WTC11 (cell line): ENCODE measurements at regions not wholly inside any gene's neighbourhood (a gene's known extent, or its start where the extent isn't known, plus 50 kb on each side); places are given as distances from the start of the nearest gene placed in this dataset.

Experiments
- ATAC-seq: fragments of 200-7000 bp; cut with Tn5 transposase; 2 replicates; pipeline ENCODE4 v1.10.0; 2021; ENCODE audit warnings: mild to moderate bottlenecking, moderate library complexity
- CTCF ChIA-PET: fragments of 300-600 bp; sonication (Branson Sonifier 250); formaldehyde crosslinking; loops from one replicate; lab custom pipeline; 2021; ENCODE audit warnings: antibody characterized with exemption; lab: Charles Lee
- POLR2A ChIA-PET: fragments of 350-600 bp; sonication (Branson Sonifier 250); formaldehyde crosslinking; loops from one replicate; lab custom pipeline; 2021; ENCODE audit warnings: antibody characterized with exemption; lab: Charles Lee
- DNase-seq: peaks from one replicate; pipeline ENCODE4 v3.0.0; 2021; ENCODE audit warnings: low spot score
- H3K27ac Mint-ChIP-seq: 2 replicates; pipeline ENCODE4 v1.8.0; 2021; ENCODE audit warnings: mixed read lengths
- H3K27me3 Mint-ChIP-seq: 2 replicates; pipeline ENCODE4 v1.8.0; 2021; ENCODE audit warnings: low read depth, mild to moderate bottlenecking, moderate library complexity, mixed read lengths
- H3K36me3 Mint-ChIP-seq: 2 replicates; pipeline ENCODE4 v1.8.0; 2021; ENCODE audit warnings: mixed read lengths
- H3K4me1 Mint-ChIP-seq: 2 replicates; pipeline ENCODE4 v1.8.0; 2022; ENCODE audit warnings: mixed read lengths
- H3K4me3 Mint-ChIP-seq: 2 replicates; pipeline ENCODE4 v1.8.0; 2021; ENCODE audit warnings: mild to moderate bottlenecking, moderate library complexity, mixed read lengths
- H3K9me3 Mint-ChIP-seq: 2 replicates; pipeline ENCODE4 v1.8.0; 2021; ENCODE audit warnings: mixed read lengths
- CBFB ChIP-seq: sonication (generic); formaldehyde crosslinking; IDR thresholded peaks from 2 replicates; pipeline ENCODE4 v1.8.1; 2022; ENCODE audit warnings: mild to moderate bottlenecking, low read depth, missing genetic modification reagents
- CREB1 ChIP-seq: sonication (generic); formaldehyde crosslinking; IDR thresholded peaks from 2 replicates; pipeline ENCODE4 v1.8.0; 2023; ENCODE audit warnings: mild to moderate bottlenecking, missing genetic modification reagents
- CREM ChIP-seq: sonication (generic); formaldehyde crosslinking; IDR thresholded peaks from 2 replicates; pipeline ENCODE4 v1.8.1; 2022; ENCODE audit warnings: mild to moderate bottlenecking, missing genetic modification reagents, moderate library complexity
- FOXK1 ChIP-seq: sonication (generic); formaldehyde crosslinking; IDR thresholded peaks from 2 replicates; pipeline ENCODE4 v1.8.0; 2022; ENCODE audit warnings: mild to moderate bottlenecking, moderate library complexity, missing genetic modification reagents
- FOXP1 ChIP-seq: sonication (generic); formaldehyde crosslinking; IDR thresholded peaks from 2 replicates; pipeline ENCODE4 v1.8.0; 2022; ENCODE audit warnings: missing genetic modification reagents, mild to moderate bottlenecking, moderate library complexity, borderline replicate concordance
- JAZF1 ChIP-seq: fragments of 250-450 bp; sonication (Bioruptor Pico); IDR thresholded peaks from 2 replicates; pipeline ENCODE4 v1.9.0; 2021; ENCODE audit warnings: moderate library complexity, mild to moderate bottlenecking, inconsistent platforms
- NFE2L1 ChIP-seq: sonication (generic); formaldehyde crosslinking; IDR thresholded peaks from 2 replicates; pipeline ENCODE4 v1.8.1; 2023; ENCODE audit warnings: missing genetic modification reagents
- PRRX2 ChIP-seq: fragments of 250-450 bp; sonication (Bioruptor Pico); IDR thresholded peaks from 2 replicates; pipeline ENCODE4 v1.8.0; 2021; ENCODE audit warnings: mild to moderate bottlenecking
- RELA ChIP-seq: sonication (generic); formaldehyde crosslinking; IDR thresholded peaks from 2 replicates; pipeline ENCODE4 v1.8.1; 2022; ENCODE audit warnings: missing genetic modification reagents, mild to moderate bottlenecking, borderline replicate concordance
- SMAD3 ChIP-seq: sonication (generic); formaldehyde crosslinking; IDR thresholded peaks from 2 replicates; pipeline ENCODE4 v1.8.0; 2022; ENCODE audit warnings: missing genetic modification reagents, mild to moderate bottlenecking, borderline replicate concordance
- SOX15 ChIP-seq: fragments of 250-450 bp; sonication (Bioruptor Pico); IDR thresholded peaks from 2 replicates; pipeline ENCODE4 v1.9.0; 2021; ENCODE audit warnings: mild to moderate bottlenecking
- TCF7 ChIP-seq: sonication (generic); formaldehyde crosslinking; IDR thresholded peaks from 2 replicates; pipeline ENCODE4 v1.8.0; 2022; ENCODE audit warnings: mild to moderate bottlenecking, low read depth, missing genetic modification reagents, moderate library complexity
- TP53 ChIP-seq: sonication (generic); formaldehyde crosslinking; IDR thresholded peaks from 2 replicates; pipeline ENCODE4 v1.8.1; 2023; ENCODE audit warnings: mild to moderate bottlenecking, missing genetic modification reagents
- ZNF121 ChIP-seq: sonication (generic); formaldehyde crosslinking; IDR thresholded peaks from 2 replicates; pipeline ENCODE4 v1.8.0; 2023; ENCODE audit warnings: missing genetic modification reagents
- ZNF396 ChIP-seq: fragments of 250-450 bp; sonication (Bioruptor Pico); IDR thresholded peaks from 2 replicates; pipeline ENCODE4 v1.8.0; 2021; ENCODE audit warnings: mild to moderate bottlenecking, moderate library complexity, borderline replicate concordance
- ZNF416 ChIP-seq: fragments of 250-450 bp; sonication (Bioruptor Pico); IDR thresholded peaks from 2 replicates; pipeline ENCODE4 v1.9.0; 2021; ENCODE audit warnings: mild to moderate bottlenecking, inconsistent platforms
- ZNF423 ChIP-seq: fragments of 250-450 bp; sonication (Bioruptor Pico); IDR thresholded peaks from 2 replicates; pipeline ENCODE4 v2.1.2; 2022; ENCODE audit warnings: mild to moderate bottlenecking, moderate library complexity
- TF ChIP-seq, protein P1 (sequence below): sonication (generic); formaldehyde crosslinking; IDR thresholded peaks from 2 replicates; pipeline ENCODE4 v1.8.1; 2022; ENCODE audit warnings: mild to moderate bottlenecking, moderate library complexity, missing genetic modification reagents
- TF ChIP-seq, protein P2 (sequence below): sonication (generic); formaldehyde crosslinking; IDR thresholded peaks from 2 replicates; pipeline ENCODE4 v1.8.0; 2023; ENCODE audit warnings: missing genetic modification reagents
- TF ChIP-seq, protein P3 (sequence below): sonication (generic); formaldehyde crosslinking; IDR thresholded peaks from 2 replicates; pipeline ENCODE4 v1.8.0; 2022; ENCODE audit warnings: mild to moderate bottlenecking, missing genetic modification reagents
- TF ChIP-seq, protein P4 (sequence below): fragments of 250-450 bp; sonication (Bioruptor Pico); IDR thresholded peaks from 2 replicates; pipeline ENCODE4 v1.9.0; 2021; ENCODE audit warnings: mild to moderate bottlenecking
- TF ChIP-seq, protein P5 (sequence below): sonication (generic); formaldehyde crosslinking; IDR thresholded peaks from 2 replicates; pipeline ENCODE4 v1.8.1; 2023; ENCODE audit warnings: mild to moderate bottlenecking, missing genetic modification reagents
- TF ChIP-seq, protein P6 (sequence below): fragments of 250-450 bp; sonication (Bioruptor Pico); IDR thresholded peaks from 2 replicates; pipeline ENCODE4 v1.9.0; 2021; ENCODE audit warnings: moderate library complexity, mild to moderate bottlenecking, inconsistent platforms, borderline replicate concordance
- TF ChIP-seq, protein P7 (sequence below): sonication (generic); formaldehyde crosslinking; IDR thresholded peaks from 2 replicates; pipeline ENCODE4 v1.8.1; 2023; ENCODE audit warnings: mild to moderate bottlenecking, missing genetic modification reagents, moderate library complexity

DNA sequence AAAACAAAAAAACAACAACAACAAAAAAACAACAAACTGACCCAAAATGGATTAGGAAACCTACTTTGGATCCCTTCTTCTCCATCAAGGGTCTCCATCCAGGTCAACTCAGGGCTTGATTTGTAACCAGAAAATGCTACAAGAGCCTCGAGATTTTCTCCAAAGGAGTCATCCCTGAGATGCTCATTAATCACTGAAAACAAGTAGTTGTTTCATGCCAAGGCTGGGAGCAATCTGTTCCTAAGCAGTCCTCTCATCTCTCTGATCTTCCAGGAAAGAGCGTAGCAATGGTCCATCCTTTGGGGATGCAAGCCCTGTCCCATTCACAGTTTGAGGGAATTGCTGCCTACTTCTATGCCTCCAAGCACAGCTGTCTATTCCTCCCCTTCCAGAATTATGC lies 203.0 kb upstream of the MAP3K1 start:
- peaks cover 18% of the 10 kb centered on the region for H3K36me3 Mint-ChIP-seq
- TF ChIP-seq, protein P1, sequence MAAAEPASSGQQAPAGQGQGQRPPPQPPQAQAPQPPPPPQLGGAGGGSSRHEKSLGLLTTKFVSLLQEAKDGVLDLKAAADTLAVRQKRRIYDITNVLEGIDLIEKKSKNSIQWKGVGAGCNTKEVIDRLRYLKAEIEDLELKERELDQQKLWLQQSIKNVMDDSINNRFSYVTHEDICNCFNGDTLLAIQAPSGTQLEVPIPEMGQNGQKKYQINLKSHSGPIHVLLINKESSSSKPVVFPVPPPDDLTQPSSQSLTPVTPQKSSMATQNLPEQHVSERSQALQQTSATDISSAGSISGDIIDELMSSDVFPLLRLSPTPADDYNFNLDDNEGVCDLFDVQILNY, result no peak
- TF ChIP-seq NFE2L1 (no peak), PRRX2 (CRISPR knock-in tag) (no peak), CREM (CRISPR knock-in tag) (no peak), TCF7 (CRISPR knock-in tag) (no peak), TP53 (no peak), FOXP1 (no peak), SMAD3 (CRISPR knock-in tag) (no peak), ZNF121 (CRISPR knock-in tag) (no peak), ZNF416 (no peak), FOXK1 (CRISPR knock-in tag) (no peak), ZNF423 (CRISPR knock-in tag) (no peak), RELA (CRISPR knock-in tag) (no peak)
- TF ChIP-seq, protein P2, sequence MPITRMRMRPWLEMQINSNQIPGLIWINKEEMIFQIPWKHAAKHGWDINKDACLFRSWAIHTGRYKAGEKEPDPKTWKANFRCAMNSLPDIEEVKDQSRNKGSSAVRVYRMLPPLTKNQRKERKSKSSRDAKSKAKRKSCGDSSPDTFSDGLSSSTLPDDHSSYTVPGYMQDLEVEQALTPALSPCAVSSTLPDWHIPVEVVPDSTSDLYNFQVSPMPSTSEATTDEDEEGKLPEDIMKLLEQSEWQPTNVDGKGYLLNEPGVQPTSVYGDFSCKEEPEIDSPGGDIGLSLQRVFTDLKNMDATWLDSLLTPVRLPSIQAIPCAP (CRISPR knock-in tag), result no peak
- TF ChIP-seq, protein P3, sequence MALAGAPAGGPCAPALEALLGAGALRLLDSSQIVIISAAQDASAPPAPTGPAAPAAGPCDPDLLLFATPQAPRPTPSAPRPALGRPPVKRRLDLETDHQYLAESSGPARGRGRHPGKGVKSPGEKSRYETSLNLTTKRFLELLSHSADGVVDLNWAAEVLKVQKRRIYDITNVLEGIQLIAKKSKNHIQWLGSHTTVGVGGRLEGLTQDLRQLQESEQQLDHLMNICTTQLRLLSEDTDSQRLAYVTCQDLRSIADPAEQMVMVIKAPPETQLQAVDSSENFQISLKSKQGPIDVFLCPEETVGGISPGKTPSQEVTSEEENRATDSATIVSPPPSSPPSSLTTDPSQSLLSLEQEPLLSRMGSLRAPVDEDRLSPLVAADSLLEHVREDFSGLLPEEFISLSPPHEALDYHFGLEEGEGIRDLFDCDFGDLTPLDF (CRISPR knock-in tag), result no peak
- TF ChIP-seq, protein P4, sequence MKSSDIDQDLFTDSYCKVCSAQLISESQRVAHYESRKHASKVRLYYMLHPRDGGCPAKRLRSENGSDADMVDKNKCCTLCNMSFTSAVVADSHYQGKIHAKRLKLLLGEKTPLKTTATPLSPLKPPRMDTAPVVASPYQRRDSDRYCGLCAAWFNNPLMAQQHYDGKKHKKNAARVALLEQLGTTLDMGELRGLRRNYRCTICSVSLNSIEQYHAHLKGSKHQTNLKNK, result no peak
- TF ChIP-seq, protein P5, sequence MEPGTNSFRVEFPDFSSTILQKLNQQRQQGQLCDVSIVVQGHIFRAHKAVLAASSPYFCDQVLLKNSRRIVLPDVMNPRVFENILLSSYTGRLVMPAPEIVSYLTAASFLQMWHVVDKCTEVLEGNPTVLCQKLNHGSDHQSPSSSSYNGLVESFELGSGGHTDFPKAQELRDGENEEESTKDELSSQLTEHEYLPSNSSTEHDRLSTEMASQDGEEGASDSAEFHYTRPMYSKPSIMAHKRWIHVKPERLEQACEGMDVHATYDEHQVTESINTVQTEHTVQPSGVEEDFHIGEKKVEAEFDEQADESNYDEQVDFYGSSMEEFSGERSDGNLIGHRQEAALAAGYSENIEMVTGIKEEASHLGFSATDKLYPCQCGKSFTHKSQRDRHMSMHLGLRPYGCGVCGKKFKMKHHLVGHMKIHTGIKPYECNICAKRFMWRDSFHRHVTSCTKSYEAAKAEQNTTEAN (CRISPR knock-in tag), result no peak
- TF ChIP-seq, protein P6, sequence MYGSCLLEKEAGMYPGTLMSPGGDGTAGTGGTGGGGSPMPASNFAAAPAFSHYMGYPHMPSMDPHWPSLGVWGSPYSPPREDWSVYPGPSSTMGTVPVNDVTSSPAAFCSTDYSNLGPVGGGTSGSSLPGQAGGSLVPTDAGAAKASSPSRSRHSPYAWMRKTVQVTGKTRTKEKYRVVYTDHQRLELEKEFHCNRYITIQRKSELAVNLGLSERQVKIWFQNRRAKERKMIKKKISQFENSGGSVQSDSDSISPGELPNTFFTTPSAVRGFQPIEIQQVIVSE, result no peak
- TF ChIP-seq, protein P7, sequence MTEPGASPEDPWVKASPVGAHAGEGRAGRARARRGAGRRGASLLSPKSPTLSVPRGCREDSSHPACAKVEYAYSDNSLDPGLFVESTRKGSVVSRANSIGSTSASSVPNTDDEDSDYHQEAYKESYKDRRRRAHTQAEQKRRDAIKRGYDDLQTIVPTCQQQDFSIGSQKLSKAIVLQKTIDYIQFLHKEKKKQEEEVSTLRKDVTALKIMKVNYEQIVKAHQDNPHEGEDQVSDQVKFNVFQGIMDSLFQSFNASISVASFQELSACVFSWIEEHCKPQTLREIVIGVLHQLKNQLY (CRISPR knock-in tag), result no peak
- peaks cover 47% of the 10 kb centered on the region for H3K4me1 Mint-ChIP-seq
- ChIA-PET CTCF (no interaction called here), POLR2A (no interaction called here)
- ATAC-seq (no peak), DNase-seq (no peak)
- peaks cover 23% of the 10 kb centered on the region for H3K9me3 Mint-ChIP-seq
- H3K27ac Mint-ChIP-seq, result no peak overlapping the region
- H3K27me3 Mint-ChIP-seq, result no peaks in the 10 kb centered on the region; the same call in 1 of the 2 replicates
- H3K4me3 Mint-ChIP-seq, result no peak overlapping the region

DNA sequence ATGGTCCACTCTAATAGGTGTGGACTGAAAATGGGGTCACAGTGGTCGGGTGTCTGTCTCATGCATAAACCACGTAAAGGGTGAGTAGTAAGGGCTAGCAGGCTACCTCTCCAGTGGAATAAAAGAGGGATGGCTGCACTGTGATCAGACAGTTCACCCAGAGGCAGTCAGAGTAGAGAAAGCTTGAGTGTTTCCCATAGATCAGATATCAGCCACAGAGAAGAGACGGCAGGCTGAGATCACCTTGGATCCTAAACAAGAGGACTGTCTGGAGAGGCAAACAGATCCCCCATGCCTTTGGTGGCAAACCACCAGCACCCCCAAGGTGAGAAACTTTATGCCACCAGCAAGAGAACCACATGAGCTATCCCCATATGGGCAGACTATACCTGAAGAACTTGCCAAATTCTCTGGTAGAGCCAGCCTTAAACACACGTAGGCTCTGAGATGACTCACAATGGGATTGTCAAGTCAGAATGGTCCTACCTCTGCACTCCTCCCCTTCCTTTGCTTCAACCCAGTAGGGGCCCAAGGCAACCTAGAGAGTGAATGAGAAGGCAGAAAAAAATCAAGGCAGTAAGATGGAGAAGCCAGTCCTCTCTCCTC lies 205.2 kb upstream of the MAP3K1 start:
- H3K27me3 Mint-ChIP-seq, result peaks cover 3% of the 10 kb centered on the region
- DNase-seq, result no peak
- peaks cover 15% of the 10 kb centered on the region for H3K36me3 Mint-ChIP-seq
- CTCF ChIA-PET, result no interaction called here
- peaks cover 40% of the 10 kb centered on the region for H3K4me1 Mint-ChIP-seq
- no peak for TF ChIP-seq SOX15 (CRISPR knock-in tag)
- no peak for TF ChIP-seq CBFB (CRISPR knock-in tag)
- TF ChIP-seq ZNF416, result no peak
- TF ChIP-seq ZNF396, result no peak
- no peak for TF ChIP-seq CREB1 (CRISPR knock-in tag)
- TF ChIP-seq JAZF1 (CRISPR knock-in tag), result no peak
- TF ChIP-seq, all 79 proteins: peak for 0
- POLR2A ChIA-PET, result no interaction called here
- peak; percentile 56 for ATAC-seq
- Mint-ChIP-seq H3K27ac (no peak overlapping the region), H3K9me3 (peaks cover 20% of the 10 kb centered on the region), H3K4me3 (no peak overlapping the region)
